ENCODE measurements at regions not wholly inside any gene's neighbourhood (a gene's known extent, or its start where the extent isn't known, plus 50 kb on each side); places are given as distances from the start of the nearest gene placed in this dataset.
"Not testable (repeated sequence)": the region's sequence is repeated elsewhere in the genome, so short reads cannot be mapped to it uniquely, and the experiment has no call there.

DNA sequence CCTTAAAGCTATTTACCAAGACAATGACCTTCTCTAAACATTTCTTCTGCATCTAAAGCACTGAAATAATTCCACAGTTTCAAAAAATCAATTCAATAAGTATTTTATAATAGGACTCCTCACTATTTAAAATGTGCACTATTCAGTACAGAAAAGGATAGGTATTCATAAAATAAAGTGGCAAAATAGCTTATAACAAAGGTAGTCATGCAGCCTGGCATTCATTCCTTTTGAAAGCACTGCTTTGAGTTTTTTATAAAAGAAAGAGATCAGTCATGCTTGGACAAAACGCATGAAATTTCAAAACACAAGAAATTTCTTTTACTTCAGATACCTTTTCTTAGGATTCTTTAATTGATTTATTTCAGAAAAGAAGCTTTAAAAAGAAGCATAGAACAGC lies 689.7 kb upstream of the PHF14 start:
- no peak for DNase-seq (ENCODE audit: low spot score)

DNA sequence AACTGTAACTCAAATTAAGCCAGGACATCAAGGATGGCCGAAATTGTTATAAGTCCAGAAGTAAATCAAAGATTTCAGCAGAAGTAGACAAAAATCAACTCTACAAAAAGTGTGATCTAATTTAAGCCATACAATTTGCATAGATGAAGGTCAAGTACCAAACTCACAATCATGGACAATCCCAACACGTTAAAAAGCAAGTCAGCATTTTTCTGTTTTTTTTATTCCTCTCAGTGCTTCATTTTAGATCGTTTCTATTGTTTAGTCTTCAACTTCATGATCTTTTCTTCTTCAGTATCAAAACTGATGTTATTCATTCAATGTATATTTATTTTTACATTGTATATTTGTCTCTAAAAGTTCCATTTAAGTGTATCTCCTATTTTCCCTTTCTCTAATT lies 674.3 kb upstream of the PHF14 start:
- no peak for DNase-seq (ENCODE audit: low spot score)

GRCh38 chr7:10300577-10300976 lies 673.1 kb upstream of the PHF14 start:
- no peak for DNase-seq (ENCODE audit: low spot score)

GRCh38 chr7:10308276-10308675 lies 665.4 kb upstream of the PHF14 start:
- no peak for DNase-seq (ENCODE audit: low spot score)

DNA sequence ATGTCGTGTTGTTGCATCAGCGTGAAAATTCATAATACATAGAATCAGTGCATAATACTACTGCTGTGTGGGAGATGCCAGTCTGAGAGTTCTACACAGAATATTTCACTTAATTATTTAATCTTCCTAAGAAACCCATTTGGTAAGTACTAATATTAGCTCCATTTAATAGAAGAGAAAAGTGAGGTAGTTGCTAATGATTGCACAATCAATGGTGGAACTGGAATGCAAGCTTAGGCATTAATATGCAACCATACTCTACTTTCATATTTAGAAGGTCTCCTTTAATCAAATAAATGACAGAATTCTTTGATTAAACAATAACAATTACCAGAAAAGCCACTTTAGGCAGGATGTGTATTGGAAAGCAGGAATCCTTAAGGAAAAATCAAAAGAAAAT lies 660.7 kb upstream of the PHF14 start:
- DNase-seq (ENCODE audit: low spot score) = no peak

GRCh38 chr7:10315881-10316280 lies 657.8 kb upstream of the PHF14 start:
- DNase-seq (ENCODE audit: low spot score) = no peak

DNA sequence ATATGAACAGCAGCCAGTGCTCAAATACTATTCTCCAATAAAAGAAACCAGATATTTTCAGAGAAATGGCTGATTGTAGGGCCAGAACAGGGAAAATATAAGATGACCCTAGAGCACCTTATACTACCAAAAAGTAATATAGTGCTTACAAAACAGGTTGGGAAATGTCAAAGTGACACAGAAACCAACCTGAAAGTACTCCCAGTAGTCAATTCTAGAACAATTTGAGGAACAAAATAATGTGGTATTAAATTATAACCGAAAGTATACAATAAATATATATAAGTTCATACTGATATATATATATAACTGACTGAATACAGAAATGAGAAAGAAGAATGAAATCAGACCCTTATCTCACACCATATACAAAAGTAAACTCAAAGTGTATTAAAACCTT lies 657.2 kb upstream of the PHF14 start:
- DNase-seq (ENCODE audit: low spot score) = no peak

DNA sequence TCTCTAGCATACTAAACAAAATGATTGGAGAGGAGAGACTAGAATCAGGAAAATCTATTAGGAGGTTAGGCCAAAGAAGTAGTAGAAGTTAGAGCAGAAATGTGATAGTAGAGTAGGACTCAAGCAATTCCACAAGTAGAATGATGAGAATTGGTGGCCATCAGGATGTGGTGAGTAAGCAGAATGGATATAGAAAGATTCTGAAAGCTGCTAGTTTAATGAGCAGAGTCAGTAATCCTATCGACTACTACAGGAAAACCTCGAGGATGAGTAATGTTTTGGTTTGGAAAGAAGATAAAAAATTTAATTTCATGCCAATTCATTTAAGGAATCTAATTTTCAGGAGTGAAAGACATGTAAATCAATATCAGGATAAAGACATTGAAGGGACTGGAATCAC lies 648.3 kb upstream of the PHF14 start:
- no peak for DNase-seq (ENCODE audit: low spot score)

DNA sequence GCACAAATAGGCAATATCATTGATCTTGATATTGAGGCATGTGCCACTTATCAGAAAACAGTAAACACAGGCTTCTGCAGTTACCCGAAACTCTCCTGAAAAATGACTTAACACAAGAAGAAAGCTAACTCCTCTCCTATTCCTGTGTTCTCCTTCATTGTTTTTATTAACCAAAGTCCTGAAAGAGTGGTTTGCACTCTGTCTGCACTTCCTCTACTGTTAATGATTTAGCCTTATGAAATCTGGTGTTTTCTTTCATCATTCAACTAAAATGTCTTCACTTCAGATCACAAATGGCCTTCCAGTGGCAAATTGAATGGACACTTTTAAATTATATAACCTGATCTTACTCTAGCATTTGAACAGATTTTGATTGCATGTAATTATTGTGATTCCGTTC lies 630.6 kb upstream of the PHF14 start:
- no peak for DNase-seq (ENCODE audit: low spot score)

GRCh38 chr7:10346032-10346431 lies 627.6 kb upstream of the PHF14 start:
- no peak for DNase-seq (ENCODE audit: low spot score)

GRCh38 chr7:10355816-10356215 lies 617.9 kb upstream of the PHF14 start:
- no peak for DNase-seq (ENCODE audit: low spot score)

DNA sequence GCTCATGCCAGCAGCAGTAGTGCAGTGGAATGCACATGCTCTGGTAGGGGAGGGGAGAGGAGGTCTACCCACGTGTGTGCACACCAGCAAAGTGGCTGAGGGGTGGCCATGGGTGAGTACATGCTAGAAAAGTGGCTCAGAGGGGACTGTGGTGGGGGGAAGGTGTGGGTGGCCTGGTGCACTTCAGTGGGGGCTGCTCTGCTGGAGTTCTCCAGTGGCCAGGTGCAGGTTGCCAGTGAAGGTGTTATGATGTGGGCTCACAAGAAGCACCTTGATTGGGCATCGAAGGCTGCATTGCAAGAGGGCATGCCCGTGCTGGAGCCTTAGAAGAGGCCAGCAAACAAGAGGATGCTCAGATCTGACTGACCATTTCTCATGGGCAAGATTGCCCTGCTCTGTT lies 613.6 kb upstream of the PHF14 start:
- no peak for DNase-seq (ENCODE audit: low spot score)

- DNase-seq (ENCODE audit: low spot score) = no peak
Observed at GRCh38 chr7:10401793-10402192, 571.9 kb upstream of the PHF14 start.

- peak; percentile 29 for DNase-seq (ENCODE audit: low spot score)
Observed at GRCh38 chr7:10412422-10413019, 561.2 kb upstream of the PHF14 start.

DNA sequence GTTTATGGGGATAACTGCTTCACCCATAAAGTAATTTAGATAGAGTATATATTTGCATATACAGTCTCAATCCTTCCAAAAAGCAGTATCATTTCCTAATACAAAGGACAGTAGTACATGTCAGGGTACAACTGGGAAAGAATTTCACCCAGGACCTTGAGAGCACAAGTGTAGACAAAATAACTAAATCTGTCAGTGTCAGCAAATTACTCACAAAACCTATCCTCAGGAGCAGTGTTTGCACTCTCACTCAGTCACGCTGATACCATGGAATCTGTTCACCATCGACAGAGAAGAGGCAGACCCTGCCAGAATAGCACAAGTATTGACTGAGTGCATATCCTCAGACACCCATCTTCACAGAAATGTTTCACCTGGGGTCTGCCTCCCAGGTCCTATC lies 554.7 kb upstream of the PHF14 start:
- DNase-seq (ENCODE audit: low spot score) = no peak

GRCh38 chr7:10429031-10429430 lies 544.6 kb upstream of the PHF14 start:
- DNase-seq (ENCODE audit: low spot score) = no peak

DNA sequence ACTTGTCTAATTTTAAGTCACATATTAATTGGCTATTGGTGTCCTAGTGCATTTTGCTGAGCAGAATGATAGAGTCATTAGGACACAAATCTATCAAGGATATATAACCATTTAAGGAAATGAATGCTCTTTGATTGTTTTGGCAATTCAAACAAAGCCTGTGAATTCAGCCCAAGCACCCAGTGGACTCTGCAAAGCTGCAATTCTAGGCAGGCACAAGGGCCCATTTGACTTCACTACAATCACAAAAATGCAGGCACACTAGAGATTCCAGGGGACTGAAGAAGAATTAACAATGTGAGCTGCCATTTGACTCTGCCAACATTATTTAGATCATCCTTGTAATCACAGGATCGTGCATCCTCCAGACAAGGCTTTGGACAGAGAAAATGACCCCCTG lies 544.2 kb upstream of the PHF14 start:
- no peak for DNase-seq (ENCODE audit: low spot score)

GRCh38 chr7:10436302-10436701 lies 537.4 kb upstream of the PHF14 start:
- DNase-seq (ENCODE audit: low spot score) = no peak

- DNase-seq (ENCODE audit: low spot score) = no peak
Observed at GRCh38 chr7:10439027-10439426, 534.6 kb upstream of the PHF14 start.

GRCh38 chr7:10455936-10456335 lies 517.7 kb upstream of the PHF14 start:
- no peak for DNase-seq (ENCODE audit: low spot score)

DNA sequence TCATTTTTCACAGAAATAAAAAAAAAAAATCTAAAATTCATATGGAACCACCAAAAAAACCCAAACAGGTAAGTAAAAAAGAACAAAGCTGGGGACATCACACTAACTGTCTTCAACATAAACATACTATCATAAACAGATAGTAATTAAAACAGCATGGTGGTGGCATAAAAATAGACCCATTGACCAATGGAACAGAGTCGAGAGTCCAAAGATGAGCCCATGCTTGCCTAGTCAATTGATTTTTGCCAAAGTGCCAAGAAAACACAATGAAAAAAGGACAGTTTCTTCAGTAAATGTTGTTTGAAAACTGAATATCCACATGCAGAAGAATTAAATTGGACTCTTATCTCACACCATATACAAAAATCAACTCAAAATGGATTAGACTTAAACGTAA lies 513.2 kb upstream of the PHF14 start:
- DNase-seq (ENCODE audit: low spot score) = no peak

- DNase-seq (ENCODE audit: low spot score) = no peak
Observed at GRCh38 chr7:10463701-10464100, 510.0 kb upstream of the PHF14 start.

DNA sequence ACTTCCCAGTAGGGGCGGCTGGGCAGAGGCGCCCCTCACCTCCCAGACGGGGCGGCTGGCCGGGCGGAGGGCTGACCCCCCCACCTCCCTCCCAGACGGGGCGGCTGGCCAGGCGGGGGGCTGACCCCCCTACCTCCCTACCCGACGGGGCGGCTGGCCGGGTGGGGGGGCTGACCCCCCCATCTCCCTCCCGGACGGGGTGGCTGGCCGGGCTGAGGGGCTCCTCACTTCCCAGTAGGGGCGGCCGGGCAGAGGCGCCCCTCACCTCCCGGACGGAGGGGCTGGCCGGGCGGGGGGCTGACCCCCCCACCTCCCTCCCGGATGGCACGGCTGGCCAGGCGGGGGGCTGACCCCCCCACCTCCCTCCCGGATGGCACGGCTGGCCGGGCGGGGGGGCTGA lies 508.1 kb upstream of the PHF14 start:
- DNase-seq (ENCODE audit: low spot score) = not testable (repeated sequence)

DNA sequence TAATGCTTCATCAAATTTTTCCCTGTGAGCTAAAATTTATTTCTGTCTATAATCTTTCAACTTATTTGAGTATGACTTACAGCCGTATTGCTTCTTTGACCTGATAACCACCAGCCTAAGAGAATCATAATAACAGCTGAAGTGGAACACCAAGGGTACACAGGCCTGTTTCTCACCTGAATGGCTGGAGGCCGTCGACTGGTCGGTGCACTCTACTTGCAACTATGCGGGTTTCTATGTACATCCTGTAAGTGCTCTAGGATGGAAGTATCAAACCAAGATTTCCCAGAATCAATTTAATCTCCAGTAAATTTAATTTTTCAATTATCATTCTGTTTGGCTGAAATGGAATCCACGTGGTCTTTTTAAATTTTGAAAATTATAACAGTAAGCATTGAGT lies 504.8 kb upstream of the PHF14 start:
- no peak for DNase-seq (ENCODE audit: low spot score)

DNA sequence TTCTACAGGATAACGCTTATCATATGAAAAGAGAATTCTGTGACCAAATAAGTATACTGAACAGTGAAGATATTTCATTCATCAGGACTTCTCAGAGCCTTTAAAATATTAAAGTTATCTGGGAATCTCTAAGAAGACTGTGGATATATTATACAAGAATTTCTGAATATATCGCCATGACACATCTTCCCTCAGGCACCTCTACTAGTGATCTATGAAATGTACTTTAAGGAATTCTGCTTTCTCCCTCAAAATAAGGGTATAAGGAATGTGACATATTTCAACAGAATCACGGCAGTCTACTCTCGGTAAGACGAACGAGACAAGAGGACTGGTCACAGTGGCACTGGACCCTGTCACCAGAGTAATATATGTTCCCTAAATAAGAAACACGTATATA lies 504.2 kb upstream of the PHF14 start:
- no peak for DNase-seq (ENCODE audit: low spot score)

Data from CD4-positive, alpha-beta T cell treated with Interleukin-2 at 100 ng/mL for 4 hours (primary cell).